ENCODE measurements at regions not wholly inside any gene's neighbourhood (a gene's known extent, or its start where the extent isn't known, plus 50 kb on each side); places are given as distances from the start of the nearest gene placed in this dataset.

DNA sequence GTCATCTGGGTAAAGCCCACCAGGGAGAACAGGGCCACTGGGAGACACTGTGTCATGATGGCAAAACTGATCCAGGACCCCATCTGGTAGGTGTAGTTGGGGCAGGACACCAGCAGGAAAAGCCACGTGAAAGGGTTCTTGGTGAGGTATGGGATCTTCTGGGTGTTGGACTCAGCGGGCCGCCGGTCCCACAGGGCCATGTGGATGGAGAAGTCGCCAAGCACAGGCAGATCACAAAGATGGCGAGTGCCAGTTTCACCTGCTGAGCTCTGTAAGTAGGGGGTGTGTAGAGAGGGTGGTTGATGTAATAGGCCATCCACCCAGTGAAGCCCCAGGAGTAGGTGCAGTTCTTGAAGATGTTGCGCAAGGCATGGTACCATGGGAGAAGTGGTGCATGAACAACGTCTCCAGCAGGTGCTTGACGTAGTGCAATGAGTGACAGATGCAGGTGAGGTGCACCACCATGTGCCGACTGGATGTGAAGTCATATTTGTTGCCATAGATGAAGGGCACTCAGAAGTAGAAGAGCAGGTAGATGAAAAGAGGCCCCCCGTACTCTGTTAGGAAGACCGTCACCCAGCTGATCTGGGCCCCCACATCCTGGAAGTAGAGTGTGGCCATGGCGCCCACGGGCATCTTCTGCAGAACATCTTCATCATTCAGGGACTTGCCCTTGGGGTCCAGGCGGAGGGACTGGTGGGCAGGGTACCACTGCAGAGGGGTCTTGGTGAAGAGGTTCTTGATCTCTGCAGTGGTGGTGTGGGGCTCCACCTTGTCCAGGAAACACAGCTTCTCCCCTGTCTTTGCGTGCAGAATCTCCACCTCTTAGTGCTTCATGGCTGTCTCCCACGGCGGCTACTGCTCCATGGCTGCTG, 249.3 kb downstream of the ANKRD50 start:
- FAIRE-seq (no peak), DNase-seq (no peak)
- Histone ChIP-seq H3K36me3 (ENCODE audit: control insufficient read depth in 3 of 3, insufficient read depth in 2 of 3, low read depth in 1 of 3, low read length in 3 of 3) (no peaks in the 10 kb centered on the region), H3K4me3 (ENCODE audit: low read depth in 1 of 3, low read length in 3 of 3) (no peak overlapping the region), H3K9me3 (ENCODE audit: control insufficient read depth in 2 of 2, insufficient read depth in 1 of 2, low read depth in 1 of 2, low read length in 1 of 2) (peaks cover 0 to 27% of the 10 kb centered on the region in 2 donors), H3K4me1 (ENCODE audit: control insufficient read depth in 3 of 3, insufficient read depth in 2 of 3, low read depth in 1 of 3, low read length in 2 of 3) (no peaks in the 10 kb centered on the region), H3K27me3 (ENCODE audit: control insufficient read depth in 3 of 3, insufficient read depth in 3 of 3, low read length in 3 of 3) (no peaks in the 10 kb centered on the region), H3K27ac (ENCODE audit: low read depth in 1 of 3, low read length in 2 of 3) (no peak overlapping the region)
- WGBS, 3 donors = 96% methylated on average over 18 of the region's 18 CpGs

DNA sequence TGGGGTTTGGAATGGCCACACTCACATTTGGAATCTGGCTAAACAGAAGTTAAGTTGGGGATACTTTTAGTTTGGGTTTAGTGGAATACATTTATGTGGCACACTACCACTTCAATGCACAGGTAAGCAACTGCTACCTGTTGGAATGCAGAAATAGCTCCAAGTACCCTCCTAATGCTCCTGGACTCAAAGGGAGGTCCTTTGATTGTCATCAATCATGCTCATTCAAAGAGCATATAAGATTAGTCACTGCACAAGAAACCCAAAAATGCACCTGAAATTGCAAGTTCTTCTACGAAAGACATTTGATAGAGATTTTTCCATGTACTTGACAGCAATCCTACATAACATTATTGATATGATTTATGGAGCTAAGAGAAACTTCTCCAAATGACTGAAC, 247.7 kb downstream of the ANKRD50 start:
- peaks cover 0 to 27% of the 10 kb centered on the region in 2 donors for H3K9me3 ChIP-seq (ENCODE audit: control insufficient read depth in 2 of 2, insufficient read depth in 1 of 2, low read depth in 1 of 2, low read length in 1 of 2)
- WGBS, 3 donors = 85 to 94% (median 89%) methylated on average over 1 of the region's 1 CpG
- H3K4me1 ChIP-seq (ENCODE audit: control insufficient read depth in 3 of 3, insufficient read depth in 2 of 3, low read depth in 1 of 3, low read length in 2 of 3) = no peaks in the 10 kb centered on the region
- DNase-seq (no peak), FAIRE-seq (no peak)
- no peak overlapping the region for H3K27ac ChIP-seq (ENCODE audit: low read depth in 1 of 3, low read length in 2 of 3)
- H3K4me3 ChIP-seq (ENCODE audit: low read depth in 1 of 3, low read length in 3 of 3) = no peak overlapping the region
- H3K27me3 ChIP-seq (ENCODE audit: control insufficient read depth in 3 of 3, insufficient read depth in 3 of 3, low read length in 3 of 3) = no peaks in the 10 kb centered on the region
- H3K36me3 ChIP-seq (ENCODE audit: control insufficient read depth in 3 of 3, insufficient read depth in 2 of 3, low read depth in 1 of 3, low read length in 3 of 3) = no peaks in the 10 kb centered on the region

DNA sequence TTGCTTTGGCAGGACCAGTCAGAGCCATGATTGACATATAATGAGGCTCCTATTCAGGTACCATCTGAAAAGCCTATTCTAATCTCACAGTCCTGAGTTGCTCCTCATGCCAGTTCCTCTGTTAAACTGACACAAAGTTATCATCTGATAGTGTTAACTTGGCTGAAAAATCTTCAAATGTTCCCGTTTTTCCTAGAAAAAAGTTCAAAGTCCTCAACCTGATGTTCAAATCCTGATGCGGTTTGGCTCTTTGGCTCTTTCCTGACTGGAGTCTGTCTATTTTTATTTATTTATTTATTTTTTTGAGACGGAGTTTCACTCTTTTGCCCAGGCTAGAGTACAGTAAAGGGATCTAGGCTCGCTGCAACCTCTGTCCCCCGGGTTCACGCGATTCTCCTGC, 244.2 kb downstream of the ANKRD50 start:
- H3K36me3 ChIP-seq (ENCODE audit: control insufficient read depth in 3 of 3, insufficient read depth in 2 of 3, low read depth in 1 of 3, low read length in 3 of 3) = no peaks in the 10 kb centered on the region
- WGBS, 3 donors = 77 to 88% (median 82%) methylated on average over 7 of the region's 7 CpGs
- H3K27me3 ChIP-seq (ENCODE audit: control insufficient read depth in 3 of 3, insufficient read depth in 3 of 3, low read length in 3 of 3) = no peaks in the 10 kb centered on the region
- H3K27ac ChIP-seq (ENCODE audit: low read depth in 1 of 3, low read length in 2 of 3) = no peak overlapping the region
- FAIRE-seq (no peak), DNase-seq (no peak)
- H3K4me1 ChIP-seq (ENCODE audit: control insufficient read depth in 3 of 3, insufficient read depth in 2 of 3, low read depth in 1 of 3, low read length in 2 of 3) = no peaks in the 10 kb centered on the region
- H3K9me3 ChIP-seq (ENCODE audit: control insufficient read depth in 2 of 2, insufficient read depth in 1 of 2, low read depth in 1 of 2, low read length in 1 of 2) = peaks cover 0 to 18% of the 10 kb centered on the region in 2 donors
- H3K4me3 ChIP-seq (ENCODE audit: low read depth in 1 of 3, low read length in 3 of 3) = no peak overlapping the region

DNA sequence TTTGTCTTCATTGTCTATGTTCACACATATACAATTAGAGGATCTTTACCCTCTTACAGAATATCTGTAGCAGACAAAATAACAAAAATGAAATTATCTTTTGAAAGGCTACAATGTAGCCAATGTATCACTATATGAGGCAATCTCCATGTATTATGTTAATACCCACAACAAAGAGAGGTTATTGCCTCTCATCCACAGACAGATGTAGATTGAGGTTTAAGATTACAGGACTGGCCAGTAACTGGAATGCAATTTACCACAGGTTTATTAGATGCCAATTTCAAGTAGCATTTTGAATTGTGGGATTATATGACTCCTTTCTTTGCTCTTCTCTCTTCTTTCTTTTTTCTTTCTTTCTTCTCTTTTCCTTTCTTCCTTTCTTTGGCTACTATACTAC, 242.6 kb downstream of the ANKRD50 start:
- FAIRE-seq = no peak
- no peak for DNase-seq
- no peaks in the 10 kb centered on the region for H3K36me3 ChIP-seq (ENCODE audit: control insufficient read depth in 3 of 3, insufficient read depth in 2 of 3, low read depth in 1 of 3, low read length in 3 of 3)
- peaks cover 1 to 15% of the 10 kb centered on the region in 2 donors for H3K9me3 ChIP-seq (ENCODE audit: control insufficient read depth in 2 of 2, insufficient read depth in 1 of 2, low read depth in 1 of 2, low read length in 1 of 2)
- no peaks in the 10 kb centered on the region for H3K4me1 ChIP-seq (ENCODE audit: control insufficient read depth in 3 of 3, insufficient read depth in 2 of 3, low read depth in 1 of 3, low read length in 2 of 3)
- no peak overlapping the region for H3K4me3 ChIP-seq (ENCODE audit: low read depth in 1 of 3, low read length in 3 of 3)
- H3K27ac ChIP-seq (ENCODE audit: low read depth in 1 of 3, low read length in 2 of 3) = no peak overlapping the region
- H3K27me3 ChIP-seq (ENCODE audit: control insufficient read depth in 3 of 3, insufficient read depth in 3 of 3, low read length in 3 of 3) = no peaks in the 10 kb centered on the region

DNA sequence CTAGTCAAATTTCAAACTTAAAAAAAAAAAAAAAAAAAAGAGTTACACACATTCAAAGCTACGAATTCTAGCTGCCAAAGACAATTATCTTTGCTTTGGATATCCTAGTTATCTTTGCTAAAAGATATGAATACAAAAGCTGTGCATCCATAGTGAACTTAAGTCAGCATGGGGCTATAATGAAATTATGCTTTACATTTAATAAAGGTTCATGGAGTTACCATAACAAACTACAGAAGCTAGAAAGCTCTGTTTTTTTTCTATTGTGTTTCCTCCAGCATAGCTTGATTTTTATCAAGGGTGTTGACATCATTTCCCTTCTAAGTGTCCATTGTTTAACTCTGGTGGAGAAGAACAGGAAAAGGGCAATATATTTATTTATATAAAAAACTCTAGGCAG, 234.1 kb downstream of the ANKRD50 start:
- FAIRE-seq = no peak
- H3K4me3 ChIP-seq (ENCODE audit: low read depth in 1 of 3, low read length in 3 of 3) = no peak overlapping the region
- DNase-seq = no peak

DNA sequence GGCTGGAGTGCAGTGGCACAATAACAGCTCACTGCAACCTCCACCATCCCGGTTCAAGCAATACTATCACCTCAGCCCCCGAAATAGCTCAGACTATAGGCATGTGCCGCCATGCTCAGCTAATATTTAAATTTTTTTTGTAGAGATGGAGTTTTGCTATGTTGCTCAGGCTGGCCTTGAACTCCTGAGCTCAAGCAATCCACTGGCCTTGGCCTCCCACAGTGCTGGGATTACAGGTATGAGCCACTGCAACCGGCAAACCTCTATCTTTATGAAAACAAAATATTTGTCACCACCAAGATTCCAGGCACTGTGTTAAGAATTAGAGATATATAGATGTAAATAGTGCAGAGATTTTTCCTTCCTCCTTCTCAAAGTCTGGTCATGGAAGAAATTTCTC, 232.5 kb downstream of the ANKRD50 start:
- Histone ChIP-seq H3K27me3 (ENCODE audit: control insufficient read depth in 3 of 3, insufficient read depth in 3 of 3, low read length in 3 of 3) (no peaks in the 10 kb centered on the region), H3K36me3 (ENCODE audit: control insufficient read depth in 3 of 3, insufficient read depth in 2 of 3, low read depth in 1 of 3, low read length in 3 of 3) (no peaks in the 10 kb centered on the region), H3K9me3 (ENCODE audit: control insufficient read depth in 2 of 2, insufficient read depth in 1 of 2, low read depth in 1 of 2, low read length in 1 of 2) (no peaks in the 10 kb centered on the region), H3K27ac (ENCODE audit: low read depth in 1 of 3, low read length in 2 of 3) (no peak overlapping the region), H3K4me1 (ENCODE audit: control insufficient read depth in 3 of 3, insufficient read depth in 2 of 3, low read depth in 1 of 3, low read length in 2 of 3) (no peaks in the 10 kb centered on the region), H3K4me3 (ENCODE audit: low read depth in 1 of 3, low read length in 3 of 3) (no peak overlapping the region)
- 75 to 88% (median 80%) methylated on average over 4 of the region's 4 CpGs for WGBS, 3 donors
- no peak for FAIRE-seq
- no peak for DNase-seq

More for the DNA sequence above, 234.1 kb downstream of the ANKRD50 start:
- peaks cover 0 to 1% of the 10 kb centered on the region in 2 donors for H3K9me3 ChIP-seq (ENCODE audit: control insufficient read depth in 2 of 2, insufficient read depth in 1 of 2, low read depth in 1 of 2, low read length in 1 of 2)
- no peak overlapping the region for H3K27ac ChIP-seq (ENCODE audit: low read depth in 1 of 3, low read length in 2 of 3)
- no peaks in the 10 kb centered on the region for H3K4me1 ChIP-seq (ENCODE audit: control insufficient read depth in 3 of 3, insufficient read depth in 2 of 3, low read depth in 1 of 3, low read length in 2 of 3)
- H3K36me3 ChIP-seq (ENCODE audit: control insufficient read depth in 3 of 3, insufficient read depth in 2 of 3, low read depth in 1 of 3, low read length in 3 of 3) = no peaks in the 10 kb centered on the region
- WGBS, 3 donors = 8 to 38% (median 25%) methylated on average over 1 of the region's 1 CpG
- no peaks in the 10 kb centered on the region for H3K27me3 ChIP-seq (ENCODE audit: control insufficient read depth in 3 of 3, insufficient read depth in 3 of 3, low read length in 3 of 3)

DNA sequence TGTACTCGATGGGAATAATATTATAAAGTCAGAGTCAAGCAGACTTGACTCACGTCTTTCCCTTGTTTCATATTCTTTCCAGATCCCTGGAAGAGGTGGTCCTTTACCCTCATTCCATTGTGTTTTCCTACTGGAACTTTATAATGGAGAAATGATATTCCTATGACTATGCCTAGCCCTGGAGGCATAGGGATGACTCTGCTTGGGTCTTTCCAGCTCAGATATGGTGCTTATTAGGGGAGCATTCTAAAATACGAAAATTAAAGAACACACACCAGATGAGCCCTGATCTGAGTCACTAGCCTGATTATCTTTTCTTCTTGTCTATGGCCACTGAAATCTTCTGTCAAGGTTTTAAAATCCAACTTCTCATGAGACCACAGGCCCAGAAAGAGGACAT, 231.4 kb downstream of the ANKRD50 start:
- Histone ChIP-seq H3K4me3 (ENCODE audit: low read depth in 1 of 3, low read length in 3 of 3) (no peak overlapping the region), H3K27me3 (ENCODE audit: control insufficient read depth in 3 of 3, insufficient read depth in 3 of 3, low read length in 3 of 3) (no peaks in the 10 kb centered on the region), H3K36me3 (ENCODE audit: control insufficient read depth in 3 of 3, insufficient read depth in 2 of 3, low read depth in 1 of 3, low read length in 3 of 3) (no peaks in the 10 kb centered on the region), H3K27ac (ENCODE audit: low read depth in 1 of 3, low read length in 2 of 3) (no peak overlapping the region), H3K4me1 (ENCODE audit: control insufficient read depth in 3 of 3, insufficient read depth in 2 of 3, low read depth in 1 of 3, low read length in 2 of 3) (no peaks in the 10 kb centered on the region), H3K9me3 (ENCODE audit: control insufficient read depth in 2 of 2, insufficient read depth in 1 of 2, low read depth in 1 of 2, low read length in 1 of 2) (no peaks in the 10 kb centered on the region)
- DNase-seq (no peak), FAIRE-seq (no peak)
- WGBS, 3 donors = 84 to 89% (median 88%) methylated on average over 3 of the region's 3 CpGs

DNA sequence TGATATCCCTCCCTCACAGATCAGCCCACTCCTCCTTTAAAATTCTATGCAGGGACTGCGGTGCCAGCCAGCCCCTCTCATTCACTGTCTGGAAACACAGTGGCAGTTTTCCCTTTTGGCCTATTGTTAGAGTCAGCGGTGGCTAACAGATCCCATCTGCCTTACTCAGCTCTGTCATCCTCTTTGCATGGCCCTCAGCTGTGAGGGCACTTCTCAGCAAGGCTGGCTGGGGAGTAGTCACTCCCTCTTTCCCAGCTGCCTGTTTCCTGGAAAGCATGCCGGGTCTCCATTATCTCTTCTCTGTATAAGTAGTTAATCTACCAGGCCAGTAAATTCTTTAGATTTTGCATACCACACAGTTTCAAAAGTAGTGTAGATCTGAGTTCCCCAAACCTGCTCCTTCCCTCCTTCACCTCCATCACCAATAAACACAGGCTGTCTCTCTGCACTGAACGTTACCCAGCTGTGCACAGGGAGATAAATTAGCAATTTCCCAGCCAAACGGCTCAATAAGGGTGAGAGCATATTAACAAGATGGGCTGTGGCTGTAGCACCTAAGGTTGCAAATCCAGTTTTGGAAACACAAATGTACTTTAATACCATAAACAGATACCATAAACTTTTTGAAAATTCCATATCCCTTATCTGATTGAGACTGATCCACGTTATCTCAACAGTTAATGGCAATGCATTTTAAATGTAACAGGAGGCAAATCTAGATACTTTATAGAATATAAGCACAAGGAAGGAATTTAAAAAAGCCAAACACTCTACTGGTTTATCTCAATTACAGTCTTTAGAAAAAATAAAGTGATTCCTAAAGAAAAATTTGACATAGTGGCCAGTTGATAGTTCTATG, 229.3 kb downstream of the ANKRD50 start:
- Histone ChIP-seq H3K4me1 (ENCODE audit: control insufficient read depth in 3 of 3, insufficient read depth in 2 of 3, low read depth in 1 of 3, low read length in 2 of 3) (no peaks in the 10 kb centered on the region), H3K36me3 (ENCODE audit: control insufficient read depth in 3 of 3, insufficient read depth in 2 of 3, low read depth in 1 of 3, low read length in 3 of 3) (no peaks in the 10 kb centered on the region), H3K27ac (ENCODE audit: low read depth in 1 of 3, low read length in 2 of 3) (no peak overlapping the region), H3K4me3 (ENCODE audit: low read depth in 1 of 3, low read length in 3 of 3) (no peak overlapping the region), H3K27me3 (ENCODE audit: control insufficient read depth in 3 of 3, insufficient read depth in 3 of 3, low read length in 3 of 3) (no peaks in the 10 kb centered on the region), H3K9me3 (ENCODE audit: control insufficient read depth in 2 of 2, insufficient read depth in 1 of 2, low read depth in 1 of 2, low read length in 1 of 2) (no peaks in the 10 kb centered on the region)
- FAIRE-seq = no peak
- DNase-seq = peak in 1 of 2 donors; percentile 21
- WGBS, 3 donors = 23 to 37% (median 36%) methylated on average over 6 of the region's 6 CpGs

Measured in small intestine (tissue), 7 donors.